ENCODE measurements at regions not wholly inside any gene's neighbourhood (a gene's known extent, or its start where the extent isn't known, plus 50 kb on each side); places are given as distances from the start of the nearest gene placed in this dataset.
A peak's percentile ranks its signal among the peaks of the same experiment; 100 is the strongest.

DNA sequence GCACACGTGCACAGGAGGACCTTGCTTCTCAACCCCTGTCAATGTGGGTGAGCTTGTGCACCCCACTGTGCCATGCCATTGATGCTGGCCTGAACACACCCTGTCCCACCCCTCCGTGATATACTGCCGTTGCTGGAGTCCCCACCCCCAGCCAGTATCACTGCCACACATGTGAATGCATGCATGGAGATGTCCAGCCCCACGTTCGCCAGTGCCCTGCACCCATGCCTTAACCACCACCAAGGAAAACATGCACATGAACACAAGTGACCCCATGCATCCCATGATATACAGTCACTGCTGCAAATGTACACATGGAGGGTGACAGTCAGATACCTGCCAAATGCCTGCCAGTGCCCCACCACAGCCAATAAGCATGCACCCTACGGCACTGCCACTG, 692.5 kb upstream of the ZWINT start:
- no peak overlapping the region for H3K4ac ChIP-seq (ENCODE audit: low read length)
- no CpG with 5 or more reads among the region's 6 CpGs for WGBS, 2 donors (ENCODE audit: extremely low coverage in 2 of 2, insufficient read length in 2 of 2, insufficient replicate concordance in 1 of 2)
- H3K79me1 ChIP-seq (ENCODE audit: low read depth, low read length), result no peaks in the 10 kb centered on the region

GRCh38 chr10:57049096-57049495, 688.0 kb upstream of the ZWINT start:
- H4K8ac ChIP-seq (ENCODE audit: low read depth, low read length), result no peak overlapping the region
- H2AFZ ChIP-seq (ENCODE audit: low read length), result no peak overlapping the region
- H2BK120ac ChIP-seq (ENCODE audit: low read depth, low read length), result no peak overlapping the region
- no CpG with 5 or more reads among the region's 2 CpGs for WGBS, 2 donors (ENCODE audit: extremely low coverage in 2 of 2, insufficient read length in 2 of 2, insufficient replicate concordance in 1 of 2)
- H3K9me3 ChIP-seq (replicated peaks in 1 of 2; ENCODE audit: control insufficient read depth in 2 of 2, insufficient read depth in 1 of 2, low read depth in 1 of 2, low read length in 2 of 2), result peaks cover 0 to 5% of the 10 kb centered on the region in 2 donors
- no peak overlapping the region for H2BK12ac ChIP-seq (ENCODE audit: low read length)
- no peak overlapping the region for H2AK5ac ChIP-seq (ENCODE audit: low read depth, low read length)
- no peak overlapping the region for H3K4me3 ChIP-seq (ENCODE audit: low read length in 2 of 2)
- no peak overlapping the region for H3K14ac ChIP-seq (ENCODE audit: low read length)
- no peak overlapping the region for H3K18ac ChIP-seq (ENCODE audit: low read length)
- DNase-seq (ENCODE audit: low spot score), result no peak
- H3K23ac ChIP-seq (ENCODE audit: low read depth, low read length, poor library complexity), result no peak overlapping the region
- no peak overlapping the region for H2BK5ac ChIP-seq (ENCODE audit: low read length)
- no peak overlapping the region for H2BK15ac ChIP-seq (ENCODE audit: low read length)
- no peaks in the 10 kb centered on the region for H3K79me1 ChIP-seq (ENCODE audit: low read depth, low read length)
- no peak overlapping the region for H3K9ac ChIP-seq (ENCODE audit: low read depth, low read length, poor library complexity)
- no peak overlapping the region for H3K4ac ChIP-seq (ENCODE audit: low read length)
- H3K4me2 ChIP-seq (ENCODE audit: insufficient read depth, low read length, poor library complexity, severe bottlenecking), result no peak overlapping the region
- no peaks in the 10 kb centered on the region for H3K27me3 ChIP-seq (ENCODE audit: control insufficient read depth in 3 of 3, insufficient read depth in 3 of 3, low read depth in 1 of 3, low read length in 3 of 3)
- H3K4me1 ChIP-seq (ENCODE audit: control insufficient read depth in 2 of 2, insufficient read depth in 1 of 2, low read depth in 1 of 2, low read length in 2 of 2), result no peaks in the 10 kb centered on the region
- H3K27ac ChIP-seq (replicated peaks; ENCODE audit: low read length), result no peak overlapping the region
- H3K36me3 ChIP-seq (replicated peaks in 1 of 2; ENCODE audit: control insufficient read depth in 2 of 2, insufficient read depth in 2 of 2, low read length in 2 of 2), result no peaks in the 10 kb centered on the region
- no peak overlapping the region for H4K91ac ChIP-seq (ENCODE audit: low read depth, low read length, poor library complexity)

More for the DNA sequence above, 692.5 kb upstream of the ZWINT start:
- Histone ChIP-seq H3K4me1 (ENCODE audit: control insufficient read depth in 2 of 2, insufficient read depth in 1 of 2, low read depth in 1 of 2, low read length in 2 of 2) (no peaks in the 10 kb centered on the region), H3K14ac (ENCODE audit: low read length) (peak overlapping the region; percentile 12), H3K27ac (replicated peaks; ENCODE audit: low read length) (no peak overlapping the region), H3K36me3 (replicated peaks in 1 of 2; ENCODE audit: control insufficient read depth in 2 of 2, insufficient read depth in 2 of 2, low read length in 2 of 2) (no peaks in the 10 kb centered on the region), H2BK12ac (ENCODE audit: low read length) (no peak overlapping the region), H3K27me3 (ENCODE audit: control insufficient read depth in 3 of 3, insufficient read depth in 3 of 3, low read depth in 1 of 3, low read length in 3 of 3) (no peaks in the 10 kb centered on the region), H3K9ac (ENCODE audit: low read depth, low read length, poor library complexity) (peak overlapping the region; percentile 67), H3K4me2 (ENCODE audit: insufficient read depth, low read length, poor library complexity, severe bottlenecking) (no peak overlapping the region), H4K8ac (ENCODE audit: low read depth, low read length) (no peak overlapping the region), H2BK15ac (ENCODE audit: low read length) (no peak overlapping the region), H3K9me3 (replicated peaks in 1 of 2; ENCODE audit: control insufficient read depth in 2 of 2, insufficient read depth in 1 of 2, low read depth in 1 of 2, low read length in 2 of 2) (peaks cover 0 to 5% of the 10 kb centered on the region in 2 donors), H3K18ac (ENCODE audit: low read length) (peak overlapping the region; percentile 55), H3K4me3 (ENCODE audit: low read length in 2 of 2) (peak overlapping the region in 1 of 2 donors; percentile 64), H2BK120ac (ENCODE audit: low read depth, low read length) (no peak overlapping the region), H3K23ac (ENCODE audit: low read depth, low read length, poor library complexity) (peak overlapping the region; percentile 68), H2AK5ac (ENCODE audit: low read depth, low read length) (no peak overlapping the region), H2BK5ac (ENCODE audit: low read length) (no peak overlapping the region), H2AFZ (ENCODE audit: low read length) (no peak overlapping the region), H4K91ac (ENCODE audit: low read depth, low read length, poor library complexity) (peak overlapping the region; percentile 43)
- DNase-seq (ENCODE audit: low spot score), result no peak

DNA sequence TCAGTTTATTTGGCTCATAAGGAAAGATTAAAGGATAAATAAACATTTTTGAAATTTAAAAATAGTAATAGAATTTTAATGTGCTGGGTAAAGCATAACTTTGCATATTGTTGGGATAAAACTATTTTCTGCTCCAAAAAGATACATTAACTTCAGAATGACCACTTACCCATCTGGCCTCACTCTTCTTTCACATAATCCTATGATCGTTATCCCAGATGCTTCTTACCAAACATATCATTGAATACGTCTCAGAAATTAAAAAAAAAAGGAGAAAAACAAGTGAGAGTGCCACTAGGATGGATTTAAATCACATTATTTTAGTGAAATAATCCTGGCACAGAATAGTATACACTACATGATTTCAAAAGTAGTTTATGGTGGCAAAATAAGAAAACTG, 677.5 kb upstream of the ZWINT start:
- Histone ChIP-seq H3K9ac (ENCODE audit: low read depth, low read length, poor library complexity) (no peak overlapping the region), H3K27ac (replicated peaks; ENCODE audit: low read length) (no peak overlapping the region), H2BK5ac (ENCODE audit: low read length) (no peak overlapping the region), H4K91ac (ENCODE audit: low read depth, low read length, poor library complexity) (no peak overlapping the region), H3K79me1 (ENCODE audit: low read depth, low read length) (no peaks in the 10 kb centered on the region), H3K4ac (ENCODE audit: low read length) (no peak overlapping the region), H3K4me1 (ENCODE audit: control insufficient read depth in 2 of 2, insufficient read depth in 1 of 2, low read depth in 1 of 2, low read length in 2 of 2) (no peaks in the 10 kb centered on the region), H2AFZ (ENCODE audit: low read length) (no peak overlapping the region), H3K18ac (ENCODE audit: low read length) (no peak overlapping the region), H2BK12ac (ENCODE audit: low read length) (no peak overlapping the region), H3K27me3 (ENCODE audit: control insufficient read depth in 3 of 3, insufficient read depth in 3 of 3, low read depth in 1 of 3, low read length in 3 of 3) (no peaks in the 10 kb centered on the region), H2AK5ac (ENCODE audit: low read depth, low read length) (no peak overlapping the region), H2BK120ac (ENCODE audit: low read depth, low read length) (no peak overlapping the region), H3K9me3 (replicated peaks in 1 of 2; ENCODE audit: control insufficient read depth in 2 of 2, insufficient read depth in 1 of 2, low read depth in 1 of 2, low read length in 2 of 2) (no peaks in the 10 kb centered on the region), H3K4me3 (ENCODE audit: low read length in 2 of 2) (no peak overlapping the region), H3K36me3 (replicated peaks in 1 of 2; ENCODE audit: control insufficient read depth in 2 of 2, insufficient read depth in 2 of 2, low read length in 2 of 2) (no peaks in the 10 kb centered on the region), H2BK15ac (ENCODE audit: low read length) (no peak overlapping the region), H3K23ac (ENCODE audit: low read depth, low read length, poor library complexity) (no peak overlapping the region), H3K14ac (ENCODE audit: low read length) (no peak overlapping the region), H3K4me2 (ENCODE audit: insufficient read depth, low read length, poor library complexity, severe bottlenecking) (no peak overlapping the region), H4K8ac (ENCODE audit: low read depth, low read length) (no peak overlapping the region)
- DNase-seq (ENCODE audit: low spot score), result no peak
- WGBS, 2 donors (ENCODE audit: extremely low coverage in 2 of 2, insufficient read length in 2 of 2, insufficient replicate concordance in 1 of 2), result no CpG with 5 or more reads among the region's 2 CpGs

GRCh38 chr10:57035310-57035709, 674.3 kb upstream of the ZWINT start:
- H2BK12ac ChIP-seq (ENCODE audit: low read length), result no peak overlapping the region
- H3K36me3 ChIP-seq (replicated peaks in 1 of 2; ENCODE audit: control insufficient read depth in 2 of 2, insufficient read depth in 2 of 2, low read length in 2 of 2), result no peaks in the 10 kb centered on the region
- H3K4me1 ChIP-seq (ENCODE audit: control insufficient read depth in 2 of 2, insufficient read depth in 1 of 2, low read depth in 1 of 2, low read length in 2 of 2), result no peaks in the 10 kb centered on the region
- H3K79me1 ChIP-seq (ENCODE audit: low read depth, low read length), result no peaks in the 10 kb centered on the region
- no peak overlapping the region for H3K14ac ChIP-seq (ENCODE audit: low read length)
- H2AFZ ChIP-seq (ENCODE audit: low read length), result no peak overlapping the region
- H4K8ac ChIP-seq (ENCODE audit: low read depth, low read length), result no peak overlapping the region
- no peak for DNase-seq (ENCODE audit: low spot score)
- no peak overlapping the region for H3K4me2 ChIP-seq (ENCODE audit: insufficient read depth, low read length, poor library complexity, severe bottlenecking)
- H2BK120ac ChIP-seq (ENCODE audit: low read depth, low read length), result no peak overlapping the region
- H2AK5ac ChIP-seq (ENCODE audit: low read depth, low read length), result no peak overlapping the region
- H2BK15ac ChIP-seq (ENCODE audit: low read length), result no peak overlapping the region
- WGBS, 2 donors (ENCODE audit: extremely low coverage in 2 of 2, insufficient read length in 2 of 2, insufficient replicate concordance in 1 of 2), result no CpG with 5 or more reads among the region's 2 CpGs
- H3K27ac ChIP-seq (replicated peaks; ENCODE audit: low read length), result no peak overlapping the region
- no peak overlapping the region for H4K91ac ChIP-seq (ENCODE audit: low read depth, low read length, poor library complexity)
- H3K18ac ChIP-seq (ENCODE audit: low read length), result no peak overlapping the region
- H2BK5ac ChIP-seq (ENCODE audit: low read length), result no peak overlapping the region
- no peak overlapping the region for H3K9ac ChIP-seq (ENCODE audit: low read depth, low read length, poor library complexity)
- no peak overlapping the region for H3K23ac ChIP-seq (ENCODE audit: low read depth, low read length, poor library complexity)
- H3K27me3 ChIP-seq (ENCODE audit: control insufficient read depth in 3 of 3, insufficient read depth in 3 of 3, low read depth in 1 of 3, low read length in 3 of 3), result no peaks in the 10 kb centered on the region
- no peak overlapping the region for H3K4ac ChIP-seq (ENCODE audit: low read length)
- no peak overlapping the region for H3K4me3 ChIP-seq (ENCODE audit: low read length in 2 of 2)
- peaks cover 0 to 5% of the 10 kb centered on the region in 2 donors for H3K9me3 ChIP-seq (replicated peaks in 1 of 2; ENCODE audit: control insufficient read depth in 2 of 2, insufficient read depth in 1 of 2, low read depth in 1 of 2, low read length in 2 of 2)
